ENCODE measurements at regions not wholly inside any gene's neighbourhood (a gene's known extent, or its start where the extent isn't known, plus 50 kb on each side); places are given as distances from the start of the nearest gene placed in this dataset.

GRCh38 chr2:144156736-144157640 lies 362.9 kb downstream of the ZEB2 start:
- DNase-seq (ENCODE audit: low read depth): no peak

GRCh38 chr2:144154205-144154604 lies 365.7 kb downstream of the ZEB2 start:
- no peak for DNase-seq (ENCODE audit: low read depth)

DNA sequence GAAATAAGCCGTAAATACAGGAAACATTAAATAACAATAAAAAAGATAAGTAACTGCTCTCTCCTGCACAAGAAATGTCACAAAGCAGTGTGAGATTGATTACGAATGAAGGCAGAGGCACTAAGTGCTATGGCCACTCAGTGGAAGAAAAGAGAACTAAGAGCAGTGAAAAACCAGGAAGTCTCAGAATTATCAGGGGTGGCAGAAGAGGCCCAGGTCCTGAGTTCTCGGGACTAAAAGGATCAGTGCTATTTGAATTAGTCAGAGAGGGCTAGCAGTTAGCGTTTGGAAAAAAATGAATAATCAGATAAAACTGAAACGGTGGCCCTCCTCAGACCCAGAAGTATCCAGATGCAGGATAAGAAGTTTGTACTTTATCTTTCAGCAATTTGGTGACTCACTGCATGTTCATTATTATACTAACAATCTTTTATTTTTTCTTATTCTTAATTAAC lies 367.1 kb downstream of the ZEB2 start:
- DNase-seq (ENCODE audit: low read depth): no peak

- no peak for DNase-seq (ENCODE audit: low read depth)
Measured at GRCh38 chr2:144151851-144152250, 368.1 kb downstream of the ZEB2 start.

- DNase-seq (ENCODE audit: low read depth): no peak
Measured at GRCh38 chr2:144151405-144151804, 368.5 kb downstream of the ZEB2 start.

DNA sequence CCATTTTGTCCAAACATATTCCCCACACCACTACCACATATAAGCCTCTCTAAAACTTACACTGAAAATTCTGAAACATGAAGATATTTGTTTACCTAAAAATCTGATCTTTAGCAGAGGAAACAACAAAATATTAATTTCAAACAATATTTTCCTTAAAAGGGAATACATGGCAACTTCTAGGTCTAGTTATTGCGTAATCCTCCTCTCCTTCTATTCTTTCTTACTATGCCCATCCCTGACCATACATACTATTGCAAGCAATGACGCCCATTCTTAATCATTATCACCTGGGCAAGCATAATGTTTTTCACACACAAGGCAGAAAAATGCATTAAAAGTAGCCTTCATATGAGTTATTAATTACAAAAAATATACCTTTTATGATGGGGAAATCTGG lies 372.6 kb downstream of the ZEB2 start:
- no peak for DNase-seq (ENCODE audit: low read depth)

GRCh38 chr2:144146876-144147275 lies 373.0 kb downstream of the ZEB2 start:
- no peak for DNase-seq (ENCODE audit: low read depth)

- no peak for DNase-seq (ENCODE audit: low read depth)
Measured at GRCh38 chr2:144146076-144146475, 373.8 kb downstream of the ZEB2 start.

DNA sequence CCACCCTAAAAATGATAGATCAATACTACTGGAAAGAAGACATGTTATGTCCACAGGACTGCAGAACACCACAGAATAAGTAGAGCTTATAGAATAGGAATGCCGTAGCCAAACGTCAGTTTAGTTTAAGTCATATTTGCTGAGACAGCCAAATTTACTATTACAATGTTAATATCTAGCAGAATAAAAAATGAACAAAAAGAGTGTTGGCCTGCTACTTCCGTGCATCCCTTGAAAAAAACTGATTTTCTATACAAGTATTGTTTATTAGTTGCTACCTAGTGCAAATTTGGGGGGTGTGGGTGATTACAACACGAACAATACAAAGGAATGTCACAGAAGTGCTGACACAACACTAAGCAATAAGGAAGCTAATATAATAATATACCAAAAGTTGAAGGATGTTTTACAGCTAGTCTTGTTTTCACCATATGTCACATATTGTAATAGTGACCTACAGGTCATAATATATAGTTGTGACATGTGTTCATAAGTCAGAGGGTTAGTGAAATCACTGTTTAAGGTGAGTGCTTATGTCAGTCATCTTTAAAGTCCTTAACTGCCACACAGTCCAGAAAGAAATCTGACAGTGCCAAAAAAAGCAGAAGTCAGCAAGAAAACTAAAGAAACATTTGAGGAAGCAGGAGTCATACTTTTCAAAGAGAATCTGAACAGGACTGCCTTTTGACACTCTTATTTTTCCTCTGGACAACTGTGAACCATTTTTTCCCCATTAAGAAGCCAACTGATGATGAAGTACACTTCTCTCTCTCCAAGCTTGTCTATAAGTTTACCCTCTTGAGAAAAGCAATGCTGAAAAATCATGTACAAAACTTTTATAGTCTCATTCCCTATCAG lies 376.4 kb downstream of the ZEB2 start:
- DNase-seq (ENCODE audit: low read depth): no peak

DNA sequence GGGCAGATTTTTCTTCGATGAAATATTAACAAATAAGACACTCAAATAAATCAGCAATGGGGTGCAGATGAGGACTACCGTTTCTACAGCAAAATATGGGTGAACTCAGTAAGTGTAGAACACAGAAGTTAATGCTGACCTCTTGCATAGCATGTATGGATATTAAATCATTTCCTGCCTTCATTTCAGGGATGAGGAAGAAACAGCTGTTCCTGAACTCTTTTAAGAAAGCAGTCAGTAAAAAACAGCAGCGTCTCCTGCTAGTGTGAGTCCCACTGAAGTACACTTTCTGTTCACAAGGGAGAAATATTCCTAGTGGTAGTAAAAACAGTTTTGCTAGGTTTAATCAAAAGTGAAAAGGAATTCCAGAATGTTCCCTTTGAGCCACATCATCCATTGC lies 379.0 kb downstream of the ZEB2 start:
- DNase-seq (ENCODE audit: low read depth): no peak

- no peak for DNase-seq (ENCODE audit: low read depth)
Measured at GRCh38 chr2:144137705-144138428, 382.1 kb downstream of the ZEB2 start.

GRCh38 chr2:144137272-144137671 lies 382.6 kb downstream of the ZEB2 start:
- DNase-seq (ENCODE audit: low read depth): no peak

DNA sequence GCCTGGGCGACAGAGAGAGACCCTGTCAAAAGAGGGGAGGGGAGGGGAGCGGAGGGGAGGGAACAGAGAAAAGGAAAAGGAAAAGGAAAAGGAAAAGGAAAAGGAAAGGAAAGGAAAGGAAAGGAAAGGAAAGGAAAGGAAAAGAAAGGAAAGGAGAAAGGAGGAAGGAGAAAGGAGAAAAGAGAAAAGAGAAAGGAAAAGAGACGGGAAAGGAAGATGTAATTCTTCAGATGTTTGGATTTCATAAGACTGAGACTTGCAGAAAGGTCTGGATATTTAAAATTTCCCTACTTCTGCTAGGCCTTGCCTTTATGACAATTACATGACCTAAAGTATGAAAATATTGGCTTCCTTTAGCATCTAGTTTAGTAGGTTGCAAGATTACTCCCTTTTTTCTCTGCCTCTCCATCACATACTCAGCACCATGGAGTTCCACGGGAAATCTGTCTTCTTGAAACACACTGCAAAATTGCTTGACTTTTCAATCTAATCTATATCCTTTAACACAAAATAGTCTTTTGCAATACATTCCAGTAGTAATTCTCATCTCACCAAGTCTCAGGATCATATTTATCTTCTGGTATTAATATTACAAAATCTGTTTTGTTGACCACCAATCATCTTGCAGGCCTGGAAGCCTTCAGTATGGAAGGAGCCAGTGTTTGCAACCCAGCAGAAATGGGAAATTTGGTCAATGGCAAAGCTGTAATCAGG lies 383.5 kb downstream of the ZEB2 start:
- no peak for DNase-seq (ENCODE audit: low read depth)

GRCh38 chr2:144133936-144134665 lies 385.8 kb downstream of the ZEB2 start:
- no peak for DNase-seq (ENCODE audit: low read depth)

DNA sequence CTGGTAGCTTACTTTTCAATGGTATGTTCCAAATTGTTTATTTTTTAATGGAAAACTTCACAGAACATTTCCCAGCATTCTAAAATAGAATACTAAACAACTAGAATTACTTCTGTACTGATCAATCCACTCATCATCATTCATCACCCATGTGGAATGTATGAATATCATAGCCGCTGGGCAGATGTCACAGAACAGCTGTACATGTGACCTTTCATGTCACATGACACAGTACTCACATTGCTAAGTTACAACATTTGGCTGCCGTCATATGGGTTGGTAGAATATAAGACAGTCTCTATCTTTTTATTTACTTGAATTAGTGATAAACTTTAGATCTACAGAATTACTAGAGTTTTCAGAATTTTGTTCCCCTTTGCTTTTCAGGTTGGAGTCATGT lies 387.6 kb downstream of the ZEB2 start:
- no peak for DNase-seq (ENCODE audit: low read depth)

GRCh38 chr2:144131042-144131441 lies 388.9 kb downstream of the ZEB2 start:
- DNase-seq (ENCODE audit: low read depth): no peak

DNA sequence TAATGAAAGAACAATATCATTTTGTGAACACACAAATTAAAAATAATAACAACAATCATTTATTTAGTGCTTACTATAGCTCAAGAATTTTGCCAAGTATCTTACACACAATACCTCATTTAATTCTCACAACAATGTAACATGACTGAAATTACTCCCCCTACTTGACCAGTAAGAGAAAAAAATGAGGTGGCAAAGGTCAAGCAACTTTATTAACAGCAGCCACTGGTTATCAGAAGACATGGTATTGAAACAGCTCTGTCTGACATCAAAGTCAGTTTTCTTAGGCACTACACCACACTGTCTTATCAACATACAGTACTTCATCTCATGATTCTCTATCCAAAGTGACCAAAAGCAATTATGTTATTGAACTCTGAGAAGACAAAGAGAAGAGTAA lies 389.4 kb downstream of the ZEB2 start:
- DNase-seq (ENCODE audit: low read depth): no peak

DNA sequence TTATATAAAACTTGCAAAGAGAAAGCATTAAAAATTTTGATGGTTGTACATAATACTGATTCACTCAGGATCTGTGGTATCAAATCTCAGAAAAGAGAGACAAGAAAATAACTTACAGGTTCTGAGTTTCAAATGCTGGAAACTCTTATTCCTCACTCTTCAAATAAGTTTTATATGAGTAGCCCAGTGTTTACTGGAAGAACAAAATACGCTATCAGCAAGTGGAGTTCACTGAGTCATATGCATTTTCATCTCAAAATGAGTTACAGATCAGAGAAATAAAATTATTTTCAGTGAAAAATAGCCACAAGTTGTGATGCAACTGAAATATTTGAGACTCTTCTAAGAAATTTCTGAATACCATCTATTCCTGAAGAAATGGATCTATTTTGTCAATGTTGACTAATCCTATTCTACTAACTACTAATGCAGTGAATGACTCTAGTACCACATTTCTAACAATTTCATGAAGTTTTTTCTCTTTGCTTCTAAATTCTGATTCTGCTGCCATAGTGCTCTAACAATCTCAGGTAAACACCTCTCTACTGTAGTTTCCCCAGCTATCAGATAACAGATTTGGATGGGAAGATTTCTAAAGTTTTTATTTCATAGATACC lies 391.7 kb downstream of the ZEB2 start:
- no peak for DNase-seq (ENCODE audit: low read depth)

- no peak for DNase-seq (ENCODE audit: low read depth)
Measured at GRCh38 chr2:144127693-144128092, 392.2 kb downstream of the ZEB2 start.

- no peak for DNase-seq (ENCODE audit: low read depth)
Measured at GRCh38 chr2:144126302-144126701, 393.6 kb downstream of the ZEB2 start.

GRCh38 chr2:144125751-144126150 lies 394.2 kb downstream of the ZEB2 start:
- DNase-seq (ENCODE audit: low read depth): no peak
